GM23338 (cell line): ENCODE measurements at regions not wholly inside any gene's neighbourhood (a gene's known extent, or its start where the extent isn't known, plus 50 kb on each side); places are given as distances from the start of the nearest gene placed in this dataset.

Source experiments
- ATAC-seq: fragments of 200-7000 bp; cut with Tn5 transposase; 3 replicates; pipeline ENCODE4 v1.9.1; 2020
- DNase-seq: peaks from one replicate; pipeline ENCODE4 v3.0.0-alpha.2; 2015; ENCODE audit warnings: low spot score
- H2AFZ ChIP-seq: fragments of 200-600 bp; sonication (generic); 2 replicates; pipeline ENCODE4 v1.8.0; 2016; ENCODE audit warnings: antibody characterized with exemption, mild to moderate bottlenecking, moderate library complexity
- H3F3A ChIP-seq: fragments of 200-600 bp; sonication (generic); replicated peaks from 2 replicates; pipeline ENCODE4 v1.8.0; 2017; ENCODE audit warnings: antibody characterized with exemption, mixed run types, low read depth
- H3K27ac ChIP-seq: fragments of 200-600 bp; sonication (generic); 2 replicates; pipeline ENCODE4 v1.6.1; 2016; ENCODE audit warnings: low read depth
- H3K27me3 ChIP-seq: fragments of 200-600 bp; sonication (generic); 2 replicates; pipeline ENCODE4 v1.8.0; 2016; ENCODE audit warnings: mild to moderate bottlenecking, mixed run types, moderate library complexity; ENCODE audit not compliant: insufficient read depth
- H3K36me3 ChIP-seq: fragments of 200-600 bp; sonication (generic); 2 replicates; pipeline ENCODE4 v1.8.0; 2016; ENCODE audit warnings: mild to moderate bottlenecking; ENCODE audit not compliant: insufficient read depth
- H3K4me1 ChIP-seq: fragments of 200-600 bp; sonication (generic); 2 replicates; pipeline ENCODE4 v1.8.0; 2016; ENCODE audit warnings: mild to moderate bottlenecking, moderate library complexity; ENCODE audit not compliant: insufficient read depth
- H3K4me2 ChIP-seq: fragments of 200-600 bp; sonication (generic); 2 replicates; pipeline ENCODE4 v1.7.1; 2017; ENCODE audit warnings: mixed run types
- H3K4me3 ChIP-seq: fragments of 200-600 bp; sonication (generic); 2 replicates; pipeline ENCODE4 v1.6.1; 2016; ENCODE audit warnings: mixed run types
- H3K79me2 ChIP-seq: fragments of 200-600 bp; sonication (generic); replicated peaks from 2 replicates; pipeline ENCODE4 v1.8.0; 2017; ENCODE audit warnings: mild to moderate bottlenecking; ENCODE audit not compliant: insufficient read depth
- H3K9me2 ChIP-seq: fragments of 200-600 bp; sonication (generic); 2 replicates; pipeline ENCODE4 v1.8.0; 2017; ENCODE audit not compliant: insufficient read depth
- H4K20me1 ChIP-seq: fragments of 200-600 bp; sonication (generic); replicated peaks from 2 replicates; pipeline ENCODE4 v1.8.0; 2017; ENCODE audit warnings: mild to moderate bottlenecking; ENCODE audit not compliant: insufficient read depth
- H3K27ac Mint-ChIP-seq: 2 replicates; pipeline ENCODE4 v1.8.0; 2020; ENCODE audit warnings: inconsistent platforms, mild to moderate bottlenecking, moderate library complexity, mixed read lengths
- H3K27me3 Mint-ChIP-seq: 3 replicates; pipeline ENCODE4 v1.8.0; 2022; ENCODE audit warnings: low read depth, mild to moderate bottlenecking, moderate library complexity, mixed read lengths, inconsistent platforms; ENCODE audit not compliant: insufficient read depth, poor library complexity
- H3K36me3 Mint-ChIP-seq: 3 replicates; pipeline ENCODE4 v1.8.0; 2021; ENCODE audit warnings: low read depth, mild to moderate bottlenecking, inconsistent platforms, moderate library complexity, mixed read lengths
- H3K4me1 Mint-ChIP-seq: 3 replicates; pipeline ENCODE4 v1.8.0; 2020; ENCODE audit warnings: mild to moderate bottlenecking, inconsistent platforms, mixed read lengths
- H3K4me3 Mint-ChIP-seq: 3 replicates; pipeline ENCODE4 v1.8.0; 2021; ENCODE audit warnings: moderate library complexity, mild to moderate bottlenecking, inconsistent platforms, mixed read lengths
- H3K9me3 Mint-ChIP-seq: 3 replicates; pipeline ENCODE4 v1.8.0; 2020; ENCODE audit warnings: moderate library complexity, mild to moderate bottlenecking, inconsistent platforms, mixed read lengths
- ETS1 ChIP-seq: IDR thresholded peaks from 2 replicates; pipeline ENCODE4 v1.6.1; 2016; ENCODE audit warnings: antibody characterized with exemption
- EZH2 ChIP-seq: fragments of 200-600 bp; sonication (generic); IDR thresholded peaks from one replicate; pipeline ENCODE4 v1.8.0; 2017; ENCODE audit warnings: antibody characterized with exemption, mild to moderate bottlenecking, low read depth; ENCODE audit not compliant: unreplicated experiment
- EZH2phosphoT487 ChIP-seq: fragments of 200-600 bp; sonication (generic); IDR thresholded peaks from one replicate; pipeline ENCODE4 v1.8.1; 2018; ENCODE audit warnings: antibody characterized with exemption; ENCODE audit not compliant: unreplicated experiment
- NANOG ChIP-seq: IDR thresholded peaks from 2 replicates; pipeline ENCODE4 v1.6.1; 2016; ENCODE audit warnings: antibody characterized with exemption, borderline replicate concordance
- REST ChIP-seq: IDR thresholded peaks from one replicate; pipeline ENCODE4 v1.6.1; 2018; ENCODE audit warnings: antibody characterized with exemption; ENCODE audit not compliant: unreplicated experiment
- STAT1 ChIP-seq: IDR thresholded peaks from one replicate; pipeline ENCODE4 v1.6.1; 2016; ENCODE audit warnings: antibody characterized with exemption; ENCODE audit not compliant: unreplicated experiment
- ZNF114 ChIP-seq: fragments of 250-450 bp; sonication (Bioruptor Pico); IDR thresholded peaks from 2 replicates; pipeline ENCODE4 v1.5.0; 2020; ENCODE audit warnings: mild to moderate bottlenecking, moderate library complexity
- ZNF462 ChIP-seq: fragments of 250-450 bp; sonication (Bioruptor Pico); IDR thresholded peaks from 2 replicates; pipeline ENCODE4 v1.5.0; 2020; ENCODE audit warnings: mild to moderate bottlenecking, moderate library complexity

- H3K27me3 ChIP-seq = no peaks in the 10 kb centered on the region
- H3K9me3 Mint-ChIP-seq = peaks cover 26% of the 10 kb centered on the region
- peaks cover 2% of the 10 kb centered on the region for H3K27me3 Mint-ChIP-seq
- TF ChIP-seq EZH2phosphoT487 = no peak
- no peak for TF ChIP-seq NANOG
- no peak for TF ChIP-seq ZNF114 (CRISPR knock-in tag)
- TF ChIP-seq STAT1 = no peak
- no peak for TF ChIP-seq ZNF462
- no peak overlapping the region for H3K4me3 ChIP-seq
- no peaks in the 10 kb centered on the region for H3K4me1 ChIP-seq
- no peak overlapping the region for H3K27ac ChIP-seq
- H3K36me3 ChIP-seq = no peaks in the 10 kb centered on the region
- H3K79me2 ChIP-seq = no peaks in the 10 kb centered on the region
- no peak overlapping the region for H2AFZ ChIP-seq
- H3K36me3 Mint-ChIP-seq = no peaks in the 10 kb centered on the region
- no peak overlapping the region for H3K4me2 ChIP-seq
- H3F3A ChIP-seq = no peaks in the 10 kb centered on the region
- no peak overlapping the region for H3K27ac Mint-ChIP-seq
- H3K4me3 Mint-ChIP-seq = no peak overlapping the region
- H3K9me2 ChIP-seq = no peaks in the 10 kb centered on the region
- H4K20me1 ChIP-seq = no peaks in the 10 kb centered on the region
- H3K4me1 Mint-ChIP-seq = no peaks in the 10 kb centered on the region
- DNase-seq (no peak), ATAC-seq (no peak)
Observed at GRCh38 chr2:56630286-56630685, 446.5 kb downstream of the CCDC85A start.

- no peaks in the 10 kb centered on the region for H3F3A ChIP-seq
- no peaks in the 10 kb centered on the region for H3K27me3 ChIP-seq
- no peak overlapping the region for H3K4me3 ChIP-seq
- Mint-ChIP-seq H3K27ac (no peak overlapping the region), H3K9me3 (no peaks in the 10 kb centered on the region), H3K4me1 (no peaks in the 10 kb centered on the region), H3K4me3 (no peak overlapping the region), H3K27me3 (no peaks in the 10 kb centered on the region), H3K36me3 (no peaks in the 10 kb centered on the region)
- H3K4me1 ChIP-seq = no peaks in the 10 kb centered on the region
- no peaks in the 10 kb centered on the region for H3K79me2 ChIP-seq
- H3K9me2 ChIP-seq = no peaks in the 10 kb centered on the region
- H4K20me1 ChIP-seq = no peaks in the 10 kb centered on the region
- H3K4me2 ChIP-seq = no peak overlapping the region
- no peaks in the 10 kb centered on the region for H3K36me3 ChIP-seq
- H2AFZ ChIP-seq = no peak overlapping the region
- no peak overlapping the region for H3K27ac ChIP-seq
- ATAC-seq (no peak), DNase-seq (no peak)
- TF ChIP-seq EZH2 = no peak
- no peak for TF ChIP-seq ETS1
- no peak for TF ChIP-seq REST
Observed at GRCh38 chr2:56647997-56648396, 464.2 kb downstream of the CCDC85A start.
